Epithelial cell of proximal tubule (primary cell): ENCODE measurements at regions not wholly inside any gene's neighbourhood (a gene's known extent, or its start where the extent isn't known, plus 50 kb on each side); places are given as distances from the start of the nearest gene placed in this dataset.

ENCODE experiments used
- DNase-seq: peaks from one replicate; pipeline ENCODE4 v3.0.0-alpha.2; 2011; ENCODE audit warnings: low read depth
- H3K4me3 ChIP-seq: 2 replicates; pipeline ENCODE4 v1.5.1; 2011; ENCODE audit warnings: low read depth, mild to moderate bottlenecking, low read length
- CTCF ChIP-seq: conservative IDR thresholded peaks from 2 replicates; pipeline ENCODE4 v1.5.1; 2012; ENCODE audit warnings: low read depth, mild to moderate bottlenecking, low read length

DNA sequence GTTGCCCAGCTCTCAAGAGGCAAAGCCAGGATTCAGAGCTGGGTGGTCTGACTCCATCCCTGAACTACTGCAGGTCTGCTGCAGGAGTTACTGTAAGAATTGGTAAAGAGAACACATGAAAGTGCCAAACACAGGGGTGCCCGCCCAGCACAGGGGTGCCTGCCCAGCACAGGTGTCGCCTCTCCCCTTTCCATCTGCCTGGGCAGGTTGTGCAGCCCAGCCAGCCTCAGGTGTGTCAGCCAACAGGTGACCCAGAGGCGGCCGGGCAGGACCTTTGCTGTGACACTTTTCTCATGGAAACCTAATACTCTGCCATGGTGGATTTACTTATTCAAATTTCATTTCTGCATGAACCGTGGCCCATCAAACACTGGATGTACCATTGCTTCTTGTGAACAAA lies 289.7 kb upstream of the IRX4 start:
- no peak for DNase-seq
- TF ChIP-seq CTCF, result no peak
- H3K4me3 ChIP-seq, result no peak overlapping the region

DNA sequence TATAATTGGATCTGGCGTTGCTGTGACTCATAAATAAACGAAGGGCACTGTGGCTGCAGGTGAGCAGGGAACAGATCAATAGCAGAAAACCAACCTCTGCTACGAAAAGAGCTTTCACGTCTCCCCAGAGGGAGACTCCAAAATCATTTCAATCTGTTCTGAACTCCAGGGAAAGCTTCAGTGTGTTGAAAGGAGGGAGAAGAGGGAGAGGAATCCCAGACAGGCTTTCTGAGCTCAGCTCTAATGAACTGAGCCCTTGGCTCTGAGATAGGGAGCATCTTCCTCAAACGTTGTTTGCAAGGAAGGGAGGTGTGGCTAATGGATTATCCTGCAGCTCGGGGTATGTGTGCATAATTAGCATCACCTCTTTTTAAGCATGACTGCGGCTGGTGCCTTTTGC lies 288.0 kb upstream of the IRX4 start:
- DNase-seq, result no peak
- no peak overlapping the region for H3K4me3 ChIP-seq
- no peak for TF ChIP-seq CTCF

DNA sequence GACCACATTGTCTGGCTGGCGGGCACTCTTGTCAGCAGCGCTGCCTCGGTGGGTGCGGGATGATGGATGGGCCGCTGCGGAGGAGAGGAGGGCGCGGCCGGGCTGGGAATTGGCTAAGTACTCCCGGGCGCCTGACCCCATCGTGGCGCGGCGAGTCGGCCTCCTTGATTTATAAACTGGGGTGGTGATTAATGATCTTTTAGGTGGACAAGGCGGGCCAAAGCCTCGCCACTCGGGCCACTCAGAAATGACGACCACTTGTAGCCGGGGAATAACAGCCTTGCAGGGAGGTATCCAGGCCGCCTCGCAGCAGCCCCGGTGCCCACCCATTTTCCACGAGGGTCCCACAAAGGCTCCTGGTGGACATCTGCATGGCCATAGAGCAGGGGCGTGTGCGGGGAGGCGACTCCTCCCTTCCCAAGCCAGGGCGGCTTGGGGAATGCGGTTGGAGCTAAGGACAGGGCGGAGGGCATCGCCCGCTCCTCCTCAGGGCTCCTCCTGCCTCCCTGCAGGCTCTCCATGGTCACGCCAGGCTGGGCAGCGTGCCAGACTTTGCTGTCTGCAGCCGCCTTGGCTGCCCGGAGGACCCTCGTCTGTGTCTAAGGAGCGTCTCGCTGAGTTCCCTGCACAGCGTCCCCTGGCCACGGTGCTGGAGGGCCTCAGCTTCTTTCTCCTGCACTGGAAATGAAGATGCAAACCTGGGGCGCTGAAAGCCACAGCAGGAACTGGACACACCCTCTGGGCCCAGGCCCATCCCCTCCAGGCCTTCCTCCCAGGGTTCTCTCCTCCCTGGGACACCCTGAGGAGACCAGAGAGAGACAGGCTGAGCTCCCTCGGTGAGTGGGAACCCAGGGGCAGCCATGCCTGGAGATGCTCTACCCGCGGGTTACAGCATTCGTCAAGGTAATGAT lies 287.4 kb upstream of the IRX4 start:
- no peak overlapping the region for H3K4me3 ChIP-seq
- TF ChIP-seq CTCF, result no peak
- no peak for DNase-seq

DNA sequence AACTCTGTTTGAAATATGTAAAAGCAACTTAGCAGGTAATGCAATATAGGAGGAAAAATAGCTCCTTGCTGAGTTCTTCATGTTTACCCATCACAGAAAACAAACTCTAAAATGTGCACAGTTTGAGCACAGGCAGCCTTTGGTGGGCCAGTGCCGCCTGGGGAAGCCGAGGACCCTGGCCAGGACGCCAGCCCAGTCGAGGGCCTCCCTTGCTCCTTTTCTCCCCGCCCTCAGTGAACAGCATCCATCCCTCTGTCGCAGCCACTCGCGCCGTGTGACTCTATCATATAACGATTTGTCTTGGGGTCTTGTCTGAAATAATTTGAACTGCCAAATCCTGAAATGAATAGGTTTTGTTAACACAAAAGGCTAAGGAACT lies 286.7 kb upstream of the IRX4 start:
- DNase-seq, result no peak
- H3K4me3 ChIP-seq, result no peak overlapping the region
- TF ChIP-seq CTCF, result no peak

DNA sequence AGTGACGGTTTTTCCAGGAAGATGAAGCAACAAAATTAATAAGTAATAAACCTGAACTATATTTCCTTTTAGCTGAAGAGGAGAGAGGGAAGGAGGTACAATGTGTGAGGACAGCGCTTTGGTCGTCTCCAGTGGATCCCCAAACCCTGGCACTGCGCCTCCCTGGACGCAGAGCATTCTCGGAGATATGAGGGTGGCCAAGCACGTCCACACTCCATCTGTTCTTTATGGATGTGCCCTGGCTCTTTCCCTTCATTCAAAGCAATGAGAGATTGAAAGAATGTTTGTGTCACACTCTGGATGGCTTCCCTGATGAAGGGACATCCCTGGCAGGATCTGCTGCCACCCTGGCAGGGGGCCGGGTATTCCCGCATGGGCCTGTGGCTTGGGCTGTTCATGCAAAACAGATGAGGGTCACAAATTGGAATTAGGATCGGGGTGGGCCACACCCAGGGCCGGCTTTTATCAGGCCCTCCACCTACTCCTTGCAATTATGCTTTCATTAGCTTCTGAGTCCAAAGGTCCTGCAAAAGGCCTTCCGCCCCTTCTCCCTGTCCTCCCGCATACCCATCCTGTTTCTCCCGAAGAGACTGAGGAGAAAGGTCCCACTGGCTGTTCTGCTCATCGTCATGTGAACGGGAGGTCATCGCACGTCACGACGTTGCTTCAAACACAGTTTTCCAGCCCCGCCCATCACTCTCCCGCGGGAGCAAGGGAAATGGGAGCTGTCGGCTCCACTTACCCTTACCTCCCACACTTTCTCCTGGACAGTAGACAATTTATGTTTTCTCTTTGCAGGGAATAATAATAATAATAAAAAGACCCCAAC lies 286.1 kb upstream of the IRX4 start:
- no peak overlapping the region for H3K4me3 ChIP-seq
- no peak for TF ChIP-seq CTCF
- DNase-seq, result no peak

DNA sequence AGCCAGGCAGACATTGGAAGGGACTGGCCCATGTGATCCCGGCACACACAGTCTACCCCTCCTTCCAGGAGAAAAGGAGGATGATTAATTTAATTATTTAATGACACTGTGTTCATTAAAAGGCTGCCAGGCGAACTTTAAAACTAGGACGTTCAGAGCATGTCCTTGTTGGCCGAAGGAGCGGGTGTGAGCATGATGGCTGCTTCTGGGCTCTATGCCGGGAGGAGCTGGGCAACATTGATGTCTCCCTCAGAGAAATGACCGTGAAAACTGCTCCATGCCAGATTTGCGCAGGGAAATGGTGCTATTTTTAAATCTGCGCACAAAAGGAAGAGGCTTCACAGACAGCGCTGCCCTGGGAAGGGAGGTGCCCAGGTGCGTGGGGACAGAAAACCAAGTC lies 284.9 kb upstream of the IRX4 start:
- no peak for DNase-seq
- H3K4me3 ChIP-seq, result no peak overlapping the region
- no peak for TF ChIP-seq CTCF
